ENCODE measurements at regions not wholly inside any gene's neighbourhood (a gene's known extent, or its start where the extent isn't known, plus 50 kb on each side); places are given as distances from the start of the nearest gene placed in this dataset.

DNA sequence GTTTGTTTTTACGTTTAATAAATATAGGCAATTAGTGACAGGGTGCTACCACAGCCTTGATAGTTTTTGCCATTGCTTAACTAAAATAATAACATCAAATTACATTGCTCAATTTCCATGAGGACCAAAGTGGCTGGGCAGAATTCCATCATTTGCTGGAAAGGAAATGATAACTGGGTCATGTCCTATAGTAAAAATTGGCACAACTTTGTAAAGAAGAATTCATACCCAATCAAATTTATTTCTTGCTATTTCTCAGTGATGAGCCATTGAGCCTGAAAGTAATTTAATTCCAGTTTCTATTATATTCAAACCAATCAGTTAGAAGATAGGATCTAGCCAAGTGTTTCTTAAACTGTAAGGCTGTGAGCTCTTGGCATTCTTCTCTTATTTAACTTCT, 102.2 kb upstream of the CTTNBP2 start:
- Histone ChIP-seq H3K9me3 (no peaks in the 10 kb centered on the region), H3K4me3 (no peak overlapping the region), H3K4me1 (no peaks in the 10 kb centered on the region), H3K27me3 (no peaks in the 10 kb centered on the region), H3K36me3 (no peaks in the 10 kb centered on the region), H3K27ac (no peak overlapping the region)
- intact Hi-C loops (cut with DNase I; ENCODE audit: low total_unique reads) (no loop called here), in situ Hi-C loops (cut with MboI; ENCODE audit: low sequenced_read_pairs in 4 of 4) (no loop called here)
- TF ChIP-seq, protein P1, sequence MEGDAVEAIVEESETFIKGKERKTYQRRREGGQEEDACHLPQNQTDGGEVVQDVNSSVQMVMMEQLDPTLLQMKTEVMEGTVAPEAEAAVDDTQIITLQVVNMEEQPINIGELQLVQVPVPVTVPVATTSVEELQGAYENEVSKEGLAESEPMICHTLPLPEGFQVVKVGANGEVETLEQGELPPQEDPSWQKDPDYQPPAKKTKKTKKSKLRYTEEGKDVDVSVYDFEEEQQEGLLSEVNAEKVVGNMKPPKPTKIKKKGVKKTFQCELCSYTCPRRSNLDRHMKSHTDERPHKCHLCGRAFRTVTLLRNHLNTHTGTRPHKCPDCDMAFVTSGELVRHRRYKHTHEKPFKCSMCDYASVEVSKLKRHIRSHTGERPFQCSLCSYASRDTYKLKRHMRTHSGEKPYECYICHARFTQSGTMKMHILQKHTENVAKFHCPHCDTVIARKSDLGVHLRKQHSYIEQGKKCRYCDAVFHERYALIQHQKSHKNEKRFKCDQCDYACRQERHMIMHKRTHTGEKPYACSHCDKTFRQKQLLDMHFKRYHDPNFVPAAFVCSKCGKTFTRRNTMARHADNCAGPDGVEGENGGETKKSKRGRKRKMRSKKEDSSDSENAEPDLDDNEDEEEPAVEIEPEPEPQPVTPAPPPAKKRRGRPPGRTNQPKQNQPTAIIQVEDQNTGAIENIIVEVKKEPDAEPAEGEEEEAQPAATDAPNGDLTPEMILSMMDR (IDR thresholded peaks at IDR 0.05 in 4 of 5, conservative IDR thresholded peaks at IDR 0.05 in 1 of 5) = no peak
- no peak for TF ChIP-seq POLR2A (IDR thresholded peaks at IDR 0.05)
- DNase-seq (no peak), ATAC-seq (peak; percentile 30 to 45)

DNA sequence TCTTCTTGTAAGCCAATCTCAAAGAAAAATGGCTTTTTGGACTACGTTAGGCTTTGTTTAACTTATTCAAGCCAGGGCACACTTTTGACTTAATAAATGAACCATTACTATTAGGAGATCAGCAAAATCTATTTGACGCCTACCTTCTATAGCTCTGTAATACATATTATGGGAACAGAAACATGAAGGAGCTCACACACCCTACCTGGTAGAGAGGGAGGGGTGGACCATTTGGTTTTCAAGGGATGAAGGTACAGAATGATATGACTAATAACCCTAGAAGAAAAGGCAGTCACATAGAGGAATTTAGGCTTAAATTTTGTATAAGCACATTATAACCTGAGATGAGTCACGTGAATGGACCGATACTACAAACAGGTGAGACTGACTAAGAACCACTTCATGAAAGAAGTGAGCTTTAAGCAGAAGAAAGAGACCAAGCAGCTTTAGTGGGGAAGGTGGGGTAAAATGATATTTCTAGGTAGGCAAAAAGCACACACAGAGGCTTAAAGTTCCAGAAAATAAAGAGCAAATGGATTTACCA, 106.8 kb upstream of the CTTNBP2 start:
- Histone ChIP-seq H3K36me3 (no peaks in the 10 kb centered on the region), H3K27me3 (no peaks in the 10 kb centered on the region), H3K27ac (no peak overlapping the region), H3K4me1 (no peaks in the 10 kb centered on the region), H3K4me3 (no peak overlapping the region), H3K9me3 (no peaks in the 10 kb centered on the region)
- in situ Hi-C loops (cut with MboI; ENCODE audit: low sequenced_read_pairs in 4 of 4) = no loop called here
- no peak for DNase-seq
- TF ChIP-seq, protein P1 (IDR thresholded peaks at IDR 0.05 in 4 of 5, conservative IDR thresholded peaks at IDR 0.05 in 1 of 5) = no peak
- TF ChIP-seq POLR2A (IDR thresholded peaks at IDR 0.05) = no peak
- intact Hi-C loops (cut with DNase I; ENCODE audit: low total_unique reads) = no loop called here
- ATAC-seq = no peak

DNA sequence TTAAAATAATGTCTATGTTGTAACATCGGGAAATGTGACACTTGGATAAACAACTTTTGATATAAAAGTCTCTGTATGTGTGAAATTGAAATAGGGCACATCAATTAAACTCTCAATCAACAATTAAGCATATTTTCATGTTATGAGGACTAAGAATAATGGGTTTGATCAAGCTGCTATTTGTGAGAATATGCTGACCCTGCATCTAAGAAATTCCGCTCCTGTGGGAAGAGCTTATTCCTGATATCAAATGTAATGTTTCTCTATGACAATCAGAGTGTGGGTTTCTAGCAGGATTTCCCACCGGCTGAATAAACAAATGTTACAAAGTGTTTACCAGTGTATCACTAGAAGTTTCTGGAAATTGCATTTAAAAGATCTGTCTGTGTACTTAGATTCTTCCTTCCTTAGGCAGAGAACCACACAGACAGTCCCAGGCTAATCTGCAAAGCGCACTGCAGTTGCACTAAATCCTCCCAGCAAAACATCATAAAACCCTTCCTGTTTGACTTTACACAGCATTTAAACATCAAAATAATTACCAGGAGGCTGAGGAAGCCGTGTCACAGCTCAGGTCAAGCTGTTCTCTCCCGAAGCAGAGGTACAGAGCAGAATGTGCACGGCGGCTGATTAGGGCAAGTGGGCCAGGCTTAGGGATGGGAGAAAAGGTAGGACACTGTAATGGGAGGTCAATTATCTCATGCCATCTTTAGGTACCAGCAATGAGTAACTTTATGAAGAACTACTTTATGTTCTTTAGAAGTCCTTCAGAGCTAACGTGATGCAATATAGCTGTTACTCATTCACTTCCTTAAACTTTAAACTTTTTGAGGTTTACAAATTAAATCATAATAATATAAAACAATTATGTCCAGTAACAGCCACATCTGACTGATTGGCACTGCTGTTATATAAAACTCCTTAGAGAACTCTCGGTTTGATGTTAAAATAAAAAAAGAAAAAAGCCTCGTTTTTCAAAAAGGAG, 109.1 kb upstream of the CTTNBP2 start:
- Histone ChIP-seq H3K4me1 (no peaks in the 10 kb centered on the region), H3K4me3 (no peak overlapping the region), H3K36me3 (no peaks in the 10 kb centered on the region), H3K27ac (no peak overlapping the region), H3K9me3 (no peaks in the 10 kb centered on the region), H3K27me3 (no peaks in the 10 kb centered on the region)
- no peak for ATAC-seq
- TF ChIP-seq, protein P1 (IDR thresholded peaks at IDR 0.05 in 4 of 5, conservative IDR thresholded peaks at IDR 0.05 in 1 of 5) = no peak
- intact Hi-C loops (cut with DNase I; ENCODE audit: low total_unique reads) (no loop called here), in situ Hi-C loops (cut with MboI; ENCODE audit: low sequenced_read_pairs in 4 of 4) (no loop called here)
- DNase-seq = no peak

DNA sequence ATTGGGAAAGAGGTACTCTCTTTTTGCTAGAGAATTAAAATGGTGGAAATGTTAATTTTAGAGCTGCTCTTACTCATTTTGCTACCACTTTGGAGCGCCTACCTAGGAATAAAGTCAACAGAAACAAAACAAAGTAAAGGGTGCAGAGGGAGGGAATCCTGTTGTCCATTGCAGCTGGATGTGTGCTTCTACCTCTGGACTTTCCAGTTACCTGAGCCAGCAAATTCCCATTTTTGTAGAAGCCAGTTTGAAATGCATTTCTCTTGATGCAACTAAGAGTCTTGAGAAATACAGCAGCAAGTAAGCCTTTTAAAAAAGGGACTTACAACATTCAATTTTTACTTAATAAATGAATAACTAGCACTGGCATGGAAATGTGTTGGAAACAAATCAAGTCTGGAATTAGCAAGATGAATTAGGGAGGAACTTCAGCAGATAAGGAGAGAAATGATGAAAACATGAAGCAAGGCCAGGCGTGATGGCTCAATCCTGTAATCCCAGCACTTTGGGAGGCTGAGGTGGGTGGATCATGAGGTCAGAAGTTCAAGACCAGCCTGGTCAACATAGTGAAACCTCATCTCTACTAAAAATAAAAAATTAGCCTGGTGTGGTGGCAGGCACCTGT, 113.5 kb upstream of the CTTNBP2 start:
- Histone ChIP-seq H3K27me3 (no peaks in the 10 kb centered on the region), H3K4me1 (no peaks in the 10 kb centered on the region), H3K36me3 (no peaks in the 10 kb centered on the region), H3K9me3 (no peaks in the 10 kb centered on the region), H3K4me3 (no peak overlapping the region), H3K27ac (no peak overlapping the region)
- ATAC-seq (no peak), DNase-seq (peak; percentile 14)
- TF ChIP-seq, protein P1 (IDR thresholded peaks at IDR 0.05 in 4 of 5, conservative IDR thresholded peaks at IDR 0.05 in 1 of 5) = no peak
- TF ChIP-seq POLR2A (IDR thresholded peaks at IDR 0.05) = no peak
- in situ Hi-C loops (cut with MboI; ENCODE audit: low sequenced_read_pairs in 4 of 4) = no loop called here
- intact Hi-C loops (cut with DNase I; ENCODE audit: low total_unique reads) = no loop called here
